ENCODE measurements at regions not wholly inside any gene's neighbourhood (a gene's known extent, or its start where the extent isn't known, plus 50 kb on each side); places are given as distances from the start of the nearest gene placed in this dataset.

DNA sequence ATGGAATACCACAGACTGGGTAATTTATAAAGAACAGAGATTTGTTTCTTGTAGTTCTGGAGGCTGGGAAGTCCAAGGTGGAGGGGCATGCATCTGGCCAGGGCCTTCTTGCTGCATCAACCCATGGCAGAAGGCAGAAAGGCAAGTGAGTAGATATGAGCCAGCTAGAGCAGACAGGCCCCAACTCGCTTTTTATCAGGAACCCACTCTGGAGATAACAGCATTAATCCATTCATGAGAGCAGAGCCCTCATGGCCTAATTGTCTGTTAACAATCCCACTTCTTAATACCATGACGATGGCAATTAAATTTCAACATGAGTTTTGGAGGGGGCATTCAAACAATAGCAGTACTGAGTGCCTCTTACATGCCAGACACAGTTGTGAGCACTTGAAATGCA is 87.2 kb upstream of the SOX13 start:
- Histone ChIP-seq H4K20me1 (ENCODE audit: insufficient read depth, low read length) (no peaks in the 10 kb centered on the region), H3K9ac (ENCODE audit: low read length) (no peak overlapping the region), H3K36me3 (ENCODE audit: insufficient read depth, low read length) (no peaks in the 10 kb centered on the region), H3K4me2 (ENCODE audit: low read length) (no peak overlapping the region), H3K4me3 (ENCODE audit: low read depth, low read length, poor library complexity, severe bottlenecking) (no peak overlapping the region), H3F3A (ENCODE audit: insufficient read depth, low read length) (no peaks in the 10 kb centered on the region), H2AFZ (ENCODE audit: low read length) (no peak overlapping the region), H3K27ac (ENCODE audit: low read depth, low read length, poor library complexity, severe bottlenecking) (no peak overlapping the region), H3K27me3 (ENCODE audit: insufficient read depth, low read length) (peaks cover 2% of the 10 kb centered on the region; the same call in 1 of the 2 replicates), H3K9me2 (ENCODE audit: low read depth, low read length) (no peaks in the 10 kb centered on the region), H3K79me2 (ENCODE audit: insufficient read depth, low read length) (no peaks in the 10 kb centered on the region), H3K9me3 (ENCODE audit: low read length) (no peaks in the 10 kb centered on the region), H3K4me1 (ENCODE audit: insufficient read depth, low read length, severe bottlenecking) (no peaks in the 10 kb centered on the region)
- TF ChIP-seq EZH2 (IDR thresholded peaks at IDR 0.05; ENCODE audit: borderline replicate concordance, low read length): no peak
- TF ChIP-seq, protein P1, sequence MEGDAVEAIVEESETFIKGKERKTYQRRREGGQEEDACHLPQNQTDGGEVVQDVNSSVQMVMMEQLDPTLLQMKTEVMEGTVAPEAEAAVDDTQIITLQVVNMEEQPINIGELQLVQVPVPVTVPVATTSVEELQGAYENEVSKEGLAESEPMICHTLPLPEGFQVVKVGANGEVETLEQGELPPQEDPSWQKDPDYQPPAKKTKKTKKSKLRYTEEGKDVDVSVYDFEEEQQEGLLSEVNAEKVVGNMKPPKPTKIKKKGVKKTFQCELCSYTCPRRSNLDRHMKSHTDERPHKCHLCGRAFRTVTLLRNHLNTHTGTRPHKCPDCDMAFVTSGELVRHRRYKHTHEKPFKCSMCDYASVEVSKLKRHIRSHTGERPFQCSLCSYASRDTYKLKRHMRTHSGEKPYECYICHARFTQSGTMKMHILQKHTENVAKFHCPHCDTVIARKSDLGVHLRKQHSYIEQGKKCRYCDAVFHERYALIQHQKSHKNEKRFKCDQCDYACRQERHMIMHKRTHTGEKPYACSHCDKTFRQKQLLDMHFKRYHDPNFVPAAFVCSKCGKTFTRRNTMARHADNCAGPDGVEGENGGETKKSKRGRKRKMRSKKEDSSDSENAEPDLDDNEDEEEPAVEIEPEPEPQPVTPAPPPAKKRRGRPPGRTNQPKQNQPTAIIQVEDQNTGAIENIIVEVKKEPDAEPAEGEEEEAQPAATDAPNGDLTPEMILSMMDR (IDR thresholded peaks at IDR 0.05; ENCODE audit: low read length): no peak

DNA sequence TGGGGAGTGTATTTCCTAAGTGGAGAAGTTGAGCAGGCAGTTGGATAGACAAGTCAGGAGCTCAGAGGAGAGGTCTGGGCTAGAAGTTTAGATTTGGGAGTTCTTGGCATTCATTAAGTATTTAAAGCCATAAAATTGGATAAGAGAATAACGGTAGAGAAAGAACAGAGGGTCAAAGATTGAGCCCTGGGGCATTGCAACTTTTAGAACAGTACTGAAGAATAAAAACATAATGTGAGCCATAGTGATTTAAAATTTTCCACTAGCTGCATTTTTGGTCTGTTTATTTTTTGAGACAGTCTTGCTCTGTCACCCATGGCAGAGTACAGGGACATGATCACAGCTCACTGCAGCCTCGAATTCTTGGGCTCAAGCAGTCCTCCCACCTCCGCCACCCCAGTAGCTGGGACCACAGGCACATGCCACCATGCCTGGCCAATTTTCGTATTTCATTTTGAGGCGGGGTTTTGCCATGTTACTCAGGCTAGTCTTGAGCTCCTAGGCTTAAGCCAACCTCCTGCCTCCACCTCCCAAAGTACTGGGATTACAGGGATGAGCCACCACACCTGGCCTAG is 85.9 kb upstream of the SOX13 start:
- no peak overlapping the region for H3K4me2 ChIP-seq (ENCODE audit: low read length)
- H3K9ac ChIP-seq (ENCODE audit: low read length): no peak overlapping the region
- no peaks in the 10 kb centered on the region for H3K9me2 ChIP-seq (ENCODE audit: low read depth, low read length)
- H2AFZ ChIP-seq (ENCODE audit: low read length): no peak overlapping the region
- no peaks in the 10 kb centered on the region for H3K4me1 ChIP-seq (ENCODE audit: insufficient read depth, low read length, severe bottlenecking)
- H3K4me3 ChIP-seq (ENCODE audit: low read depth, low read length, poor library complexity, severe bottlenecking): no peak overlapping the region
- H3K27me3 ChIP-seq (ENCODE audit: insufficient read depth, low read length): peaks cover 2% of the 10 kb centered on the region; the same call in 1 of the 2 replicates
- H3K27ac ChIP-seq (ENCODE audit: low read depth, low read length, poor library complexity, severe bottlenecking): no peak overlapping the region
- no peaks in the 10 kb centered on the region for H3K36me3 ChIP-seq (ENCODE audit: insufficient read depth, low read length)
- no peak for TF ChIP-seq EZH2 (IDR thresholded peaks at IDR 0.05; ENCODE audit: borderline replicate concordance, low read length)
- TF ChIP-seq, protein P1 (IDR thresholded peaks at IDR 0.05; ENCODE audit: low read length): no peak
- no peaks in the 10 kb centered on the region for H3K9me3 ChIP-seq (ENCODE audit: low read length)
- no peaks in the 10 kb centered on the region for H3F3A ChIP-seq (ENCODE audit: insufficient read depth, low read length)
- H3K79me2 ChIP-seq (ENCODE audit: insufficient read depth, low read length): no peaks in the 10 kb centered on the region
- no peaks in the 10 kb centered on the region for H4K20me1 ChIP-seq (ENCODE audit: insufficient read depth, low read length)

DNA sequence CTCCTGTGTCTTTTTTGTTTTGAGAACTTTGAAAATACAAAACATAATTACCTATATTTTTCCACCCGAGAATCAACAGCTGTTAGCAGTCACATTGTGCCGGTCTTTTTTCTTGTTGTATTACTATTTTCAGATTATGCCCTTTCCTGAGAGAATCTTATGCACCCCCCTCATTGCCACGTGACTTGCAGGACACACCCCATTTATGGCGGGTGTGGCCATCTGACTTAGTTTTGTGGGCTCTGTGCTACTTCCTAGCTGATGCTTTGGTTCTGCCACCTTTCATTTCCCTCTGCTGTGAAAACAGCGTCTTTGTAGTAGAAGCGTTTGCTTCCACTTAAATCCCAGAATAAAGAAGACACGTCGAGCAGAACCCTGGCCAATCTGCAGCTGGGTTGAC is 82.8 kb upstream of the SOX13 start:
- H3K4me1 ChIP-seq (ENCODE audit: insufficient read depth, low read length, severe bottlenecking): no peaks in the 10 kb centered on the region
- no peak overlapping the region for H2AFZ ChIP-seq (ENCODE audit: low read length)
- H3K4me3 ChIP-seq (ENCODE audit: low read depth, low read length, poor library complexity, severe bottlenecking): no peak overlapping the region
- TF ChIP-seq, protein P1 (IDR thresholded peaks at IDR 0.05; ENCODE audit: low read length): no peak
- TF ChIP-seq EZH2 (IDR thresholded peaks at IDR 0.05; ENCODE audit: borderline replicate concordance, low read length): no peak
- no peak overlapping the region for H3K4me2 ChIP-seq (ENCODE audit: low read length)
- H3K36me3 ChIP-seq (ENCODE audit: insufficient read depth, low read length): no peaks in the 10 kb centered on the region
- no peaks in the 10 kb centered on the region for H3K9me3 ChIP-seq (ENCODE audit: low read length)
- H3K9me2 ChIP-seq (ENCODE audit: low read depth, low read length): no peaks in the 10 kb centered on the region
- no peaks in the 10 kb centered on the region for H3K79me2 ChIP-seq (ENCODE audit: insufficient read depth, low read length)
- peaks cover 2% of the 10 kb centered on the region; the same call in 1 of the 2 replicates for H3K27me3 ChIP-seq (ENCODE audit: insufficient read depth, low read length)
- no peak overlapping the region for H3K27ac ChIP-seq (ENCODE audit: low read depth, low read length, poor library complexity, severe bottlenecking)
- H4K20me1 ChIP-seq (ENCODE audit: insufficient read depth, low read length): no peaks in the 10 kb centered on the region
- no peaks in the 10 kb centered on the region for H3F3A ChIP-seq (ENCODE audit: insufficient read depth, low read length)
- H3K9ac ChIP-seq (ENCODE audit: low read length): no peak overlapping the region

All from OCI-LY1 (cell line).